ENCODE measurements at regions not wholly inside any gene's neighbourhood (a gene's known extent, or its start where the extent isn't known, plus 50 kb on each side); places are given as distances from the start of the nearest gene placed in this dataset.
"Not testable (repeated sequence)": the region's sequence is repeated elsewhere in the genome, so short reads cannot be mapped to it uniquely, and the experiment has no call there.

- DNase-seq (ENCODE audit: low read depth in 4 of 4, low spot score in 2 of 4) = no peak
These were observed 216.9 kb downstream of the CAVIN4 start for GRCh38 chr9:100794738-100795269.

- no peak for DNase-seq (ENCODE audit: low read depth in 4 of 4, low spot score in 2 of 4)
These were observed 224.6 kb upstream of the PLPPR1 start for GRCh38 chr9:100803956-100804355.

GRCh38 chr9:100811643-100812042 lies 216.9 kb upstream of the PLPPR1 start:
- DNase-seq (ENCODE audit: low read depth in 4 of 4, low spot score in 2 of 4) = no peak

- DNase-seq (ENCODE audit: low read depth in 4 of 4, low spot score in 2 of 4) = no peak
These were observed 214.7 kb upstream of the PLPPR1 start for GRCh38 chr9:100813871-100814270.

- DNase-seq (ENCODE audit: low read depth in 4 of 4, low spot score in 2 of 4) = no peak
These were observed 208.5 kb upstream of the PLPPR1 start for GRCh38 chr9:100819980-100820379.

- not testable (repeated sequence) for DNase-seq (ENCODE audit: low read depth in 4 of 4, low spot score in 2 of 4)
These were observed 195.5 kb upstream of the PLPPR1 start for GRCh38 chr9:100833035-100833434.

DNA sequence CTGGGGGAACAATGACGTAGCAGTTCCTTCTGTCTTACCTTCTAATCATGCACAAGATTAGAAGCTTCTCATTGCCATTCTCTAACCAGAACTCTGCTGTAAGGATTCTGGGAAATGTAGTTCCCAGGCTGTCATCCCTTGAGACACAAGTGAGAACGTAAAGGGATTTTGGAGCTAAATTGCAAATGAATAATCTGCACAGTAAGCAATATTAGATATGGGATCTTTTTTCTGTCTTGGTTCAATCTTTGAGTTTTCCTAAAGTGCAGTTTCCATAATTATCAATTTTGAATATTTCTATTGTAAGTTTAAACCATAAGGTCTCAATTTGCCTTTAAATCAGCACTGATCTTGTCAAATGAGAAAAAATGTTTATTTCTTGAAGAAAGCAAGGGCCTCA lies 189.7 kb upstream of the PLPPR1 start:
- DNase-seq (ENCODE audit: low read depth in 4 of 4, low spot score in 2 of 4) = no peak

GRCh38 chr9:100848726-100849125 lies 179.8 kb upstream of the PLPPR1 start:
- no peak for DNase-seq (ENCODE audit: low read depth in 4 of 4, low spot score in 2 of 4)

- DNase-seq (ENCODE audit: low read depth in 4 of 4, low spot score in 2 of 4) = no peak
These were observed 176.4 kb upstream of the PLPPR1 start for GRCh38 chr9:100852088-100852487.

DNA sequence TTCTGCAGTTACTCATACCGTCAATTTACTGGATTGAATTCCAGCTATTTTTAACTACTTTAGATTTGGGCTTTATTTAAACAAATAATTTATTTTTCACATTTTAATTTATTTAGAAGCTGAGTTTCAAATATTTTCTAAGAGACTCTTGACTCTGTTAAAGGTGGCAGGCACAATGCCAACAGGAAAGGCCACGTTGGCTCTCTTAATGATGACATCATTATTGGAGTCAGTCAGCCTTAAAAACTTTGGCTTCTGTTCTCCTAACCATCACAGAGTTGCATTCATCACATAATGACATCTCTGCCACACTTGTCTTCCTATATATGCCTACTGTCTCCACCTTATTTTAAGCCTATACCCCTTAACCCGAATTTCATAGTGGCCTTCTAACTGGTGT lies 172.3 kb upstream of the PLPPR1 start:
- no peak for DNase-seq (ENCODE audit: low read depth in 4 of 4, low spot score in 2 of 4)

GRCh38 chr9:100865111-100865510 lies 163.4 kb upstream of the PLPPR1 start:
- DNase-seq (ENCODE audit: low read depth in 4 of 4, low spot score in 2 of 4) = no peak

- DNase-seq (ENCODE audit: low read depth in 4 of 4, low spot score in 2 of 4) = no peak
These were observed 162.9 kb upstream of the PLPPR1 start for GRCh38 chr9:100865648-100866047.

DNA sequence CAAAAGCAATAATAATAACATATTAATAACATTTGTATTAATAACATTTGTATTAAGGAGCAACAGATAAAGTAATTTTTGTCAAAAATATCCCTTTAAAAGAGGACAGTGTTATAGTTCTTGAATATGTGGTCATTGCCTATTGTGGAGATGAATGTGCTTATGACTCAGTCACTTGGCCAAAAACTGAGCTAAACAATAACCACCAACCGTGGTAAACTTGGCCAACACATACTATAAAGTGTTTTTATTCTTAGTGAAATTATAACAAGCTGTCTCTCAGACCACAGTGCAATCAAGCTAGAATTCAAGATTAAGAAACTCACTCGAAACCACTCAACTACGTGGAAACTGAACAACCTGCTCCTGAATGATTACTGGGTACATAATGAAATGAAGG lies 159.2 kb upstream of the PLPPR1 start:
- no peak for DNase-seq (ENCODE audit: low read depth in 4 of 4, low spot score in 2 of 4)

- no peak for DNase-seq (ENCODE audit: low read depth in 4 of 4, low spot score in 2 of 4)
These were observed 148.6 kb upstream of the PLPPR1 start for GRCh38 chr9:100879884-100880283.

GRCh38 chr9:100880284-100880683 lies 148.2 kb upstream of the PLPPR1 start:
- no peak for DNase-seq (ENCODE audit: low read depth in 4 of 4, low spot score in 2 of 4)

- DNase-seq (ENCODE audit: low read depth in 4 of 4, low spot score in 2 of 4) = peak in 1 of 4 donors; percentile 0
These were observed 144.0 kb upstream of the PLPPR1 start for GRCh38 chr9:100884518-100884917.

GRCh38 chr9:100890321-100890720 lies 138.2 kb upstream of the PLPPR1 start:
- no peak for DNase-seq (ENCODE audit: low read depth in 4 of 4, low spot score in 2 of 4)

- DNase-seq (ENCODE audit: low read depth in 4 of 4, low spot score in 2 of 4) = no peak
These were observed 117.3 kb upstream of the PLPPR1 start for GRCh38 chr9:100911273-100911672.

DNA sequence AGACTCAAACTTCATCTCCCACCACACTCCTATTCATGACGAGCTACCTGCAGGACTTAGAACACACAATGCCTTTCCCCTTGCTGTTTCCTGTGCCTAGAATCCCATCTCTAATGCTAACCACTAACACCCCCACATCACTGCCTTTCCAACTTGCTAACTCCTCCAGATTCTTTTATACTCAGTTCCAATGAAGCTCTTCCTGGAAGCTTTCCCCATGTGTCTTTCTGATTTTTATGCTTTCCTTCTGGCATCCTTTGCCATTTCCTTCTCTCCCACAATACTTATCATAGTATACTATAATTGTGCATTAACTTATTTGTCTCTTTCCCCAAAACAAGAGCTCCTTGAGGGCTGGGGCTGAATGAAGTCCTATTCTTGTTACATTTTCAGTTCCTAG lies 115.3 kb upstream of the PLPPR1 start:
- no peak for DNase-seq (ENCODE audit: low read depth in 4 of 4, low spot score in 2 of 4)

DNA sequence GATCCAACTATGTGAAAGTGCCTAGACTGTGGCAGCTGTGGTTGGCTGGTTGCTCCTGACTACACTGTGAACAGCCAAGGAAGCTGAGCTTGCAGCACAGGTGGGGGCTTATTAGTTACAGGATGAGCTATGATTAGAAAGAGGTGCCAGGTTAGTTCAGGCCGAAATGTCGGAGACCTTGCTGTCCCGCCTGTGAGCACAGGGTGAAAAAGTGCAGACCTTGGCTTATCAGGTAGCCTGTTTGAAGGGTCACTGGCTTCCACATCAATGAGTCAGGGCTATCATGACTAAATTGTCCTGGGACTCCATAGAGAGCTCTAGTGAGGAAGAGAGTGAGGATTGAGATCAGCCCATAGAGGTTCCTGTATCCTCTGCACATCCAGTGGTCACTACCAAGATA lies 114.3 kb upstream of the PLPPR1 start:
- no peak for DNase-seq (ENCODE audit: low read depth in 4 of 4, low spot score in 2 of 4)

DNA sequence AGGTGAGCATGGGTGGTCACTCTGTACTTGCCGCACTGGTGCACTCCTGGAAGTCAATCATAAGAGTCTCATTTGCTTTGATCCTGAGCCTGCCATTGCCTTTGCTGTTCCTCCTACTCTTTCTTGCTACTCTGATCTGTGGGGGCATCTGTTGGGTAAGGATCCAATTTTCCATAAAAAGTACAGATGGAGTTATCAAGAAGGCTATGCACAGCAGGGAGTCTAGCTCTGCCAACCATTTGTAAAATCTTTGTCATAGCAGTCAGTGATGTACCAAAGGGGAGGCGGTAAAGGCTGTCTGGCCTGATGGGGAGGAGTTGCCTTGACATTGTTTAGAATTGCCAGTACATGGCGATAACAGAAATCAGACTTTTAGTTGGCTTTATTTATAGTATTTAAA lies 109.0 kb upstream of the PLPPR1 start:
- no peak for DNase-seq (ENCODE audit: low read depth in 4 of 4, low spot score in 2 of 4)

DNA sequence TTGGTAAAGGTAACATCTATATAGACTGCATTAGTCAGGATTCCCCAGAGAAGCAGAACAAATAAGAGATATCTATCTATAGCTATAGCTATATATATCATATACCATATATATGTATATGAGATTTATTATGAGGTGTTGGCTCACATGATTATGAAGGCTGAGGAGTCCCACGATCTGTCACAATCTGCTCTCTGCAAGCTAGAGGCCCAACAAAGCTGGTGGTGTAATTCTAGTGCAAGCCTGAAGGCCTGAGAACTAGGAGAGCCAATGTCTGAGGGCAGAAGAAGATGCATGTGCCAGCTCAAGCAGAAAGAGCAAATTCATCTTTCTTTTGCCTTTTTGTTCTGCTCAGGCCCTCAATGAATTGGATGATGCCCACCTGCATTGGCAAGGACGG lies 102.2 kb upstream of the PLPPR1 start:
- no peak for DNase-seq (ENCODE audit: low read depth in 4 of 4, low spot score in 2 of 4)

- DNase-seq (ENCODE audit: low read depth in 4 of 4, low spot score in 2 of 4) = no peak
These were observed 100.8 kb upstream of the PLPPR1 start for GRCh38 chr9:100927763-100928162.
